Mesendoderm (in vitro differentiated cells): ENCODE measurements at regions not wholly inside any gene's neighbourhood (a gene's known extent, or its start where the extent isn't known, plus 50 kb on each side); places are given as distances from the start of the nearest gene placed in this dataset.
A peak's percentile ranks its signal among the peaks of the same experiment; 100 is the strongest.

Experiments used
- DNase-seq: peaks from one replicate; pipeline ENCODE4 v3.0.0; 2013
- H2AK5ac ChIP-seq: 2 replicates; pipeline ENCODE4 v1.6.1; 2013; ENCODE audit warnings: low read length, inconsistent platforms
- H2BK120ac ChIP-seq: 2 replicates; pipeline ENCODE4 v1.6.1; 2013; ENCODE audit warnings: low read depth, mild to moderate bottlenecking, low read length, moderate library complexity, mixed read lengths
- H2BK15ac ChIP-seq: replicated peaks from 2 replicates; pipeline ENCODE4 v1.6.1; 2013; ENCODE audit warnings: low read depth, mild to moderate bottlenecking, moderate library complexity
- H2BK5ac ChIP-seq: 2 replicates; pipeline ENCODE4 v1.6.1; 2013; ENCODE audit warnings: low read length, inconsistent platforms
- H3K18ac ChIP-seq: 2 replicates; pipeline ENCODE4 v1.6.1; 2013; ENCODE audit warnings: mild to moderate bottlenecking, low read length, mixed read lengths
- H3K23ac ChIP-seq: one replicate; pipeline ENCODE4 v1.6.1; 2013; ENCODE audit warnings: low read length
- H3K27ac ChIP-seq: 2 replicates; pipeline ENCODE4 v1.5.1; 2013; ENCODE audit warnings: low read depth, mild to moderate bottlenecking, inconsistent platforms, low read length, moderate library complexity
- H3K27me3 ChIP-seq: 2 replicates; pipeline ENCODE4 v1.6.1; 2013; ENCODE audit warnings: low read length, control low read depth, mild to moderate bottlenecking, inconsistent platforms; ENCODE audit not compliant: insufficient read depth, poor library complexity
- H3K36me3 ChIP-seq: 2 replicates; pipeline ENCODE4 v1.6.1; 2013; ENCODE audit warnings: low read length, inconsistent platforms; ENCODE audit not compliant: control insufficient read depth, insufficient read depth
- H3K4ac ChIP-seq: one replicate; pipeline ENCODE4 v1.6.1; 2013; ENCODE audit warnings: low read depth, mild to moderate bottlenecking, low read length, moderate library complexity
- H3K4me1 ChIP-seq: 2 replicates; pipeline ENCODE4 v1.6.1; 2013; ENCODE audit warnings: low read depth, low read length, inconsistent platforms; ENCODE audit not compliant: control insufficient read depth
- H3K4me2 ChIP-seq: 2 replicates; pipeline ENCODE4 v1.6.1; 2013; ENCODE audit warnings: low read length
- H3K4me3 ChIP-seq: 2 replicates; pipeline ENCODE4 v1.5.1; 2013; ENCODE audit warnings: mild to moderate bottlenecking, low read length
- H3K56ac ChIP-seq: one replicate; pipeline ENCODE4 v1.6.1; 2013; ENCODE audit warnings: low read length
- H3K79me1 ChIP-seq: 2 replicates; pipeline ENCODE4 v1.6.1; 2013; ENCODE audit warnings: low read length, inconsistent platforms
- H3K79me2 ChIP-seq: 2 replicates; pipeline ENCODE4 v1.6.1; 2013; ENCODE audit warnings: mild to moderate bottlenecking, low read length; ENCODE audit not compliant: control insufficient read depth, insufficient read depth
- H3K9ac ChIP-seq: 2 replicates; pipeline ENCODE4 v1.6.1; 2013; ENCODE audit warnings: low read length, inconsistent platforms
- H4K5ac ChIP-seq: one replicate; pipeline ENCODE4 v1.6.1; 2013; ENCODE audit warnings: low read length
- H4K8ac ChIP-seq: one replicate; pipeline ENCODE4 v1.6.1; 2013; ENCODE audit warnings: low read depth, mild to moderate bottlenecking, control low read depth, low read length, moderate library complexity
- WGBS: extraction: QIAGEN DNeasy Blood & Tissue Kit; methylation state at CpG from one replicate; pipeline ENCODE4 v1.1.7; 2013; ENCODE audit warnings: low lambda C conversion rate, missing lambda C conversion rate; ENCODE audit not compliant: insufficient coverage; ENCODE audit errors: extremely low coverage; 5-methylcytosine and 5-hydroxymethylcytosine counted together

- Histone ChIP-seq H3K36me3 (no peaks in the 10 kb centered on the region), H4K8ac (no peak overlapping the region), H3K4me1 (no peaks in the 10 kb centered on the region), H2BK5ac (no peak overlapping the region), H4K5ac (peak overlapping the region; percentile 13), H2BK120ac (no peak overlapping the region), H3K79me1 (no peaks in the 10 kb centered on the region), H2BK15ac (no peak overlapping the region), H3K79me2 (no peaks in the 10 kb centered on the region), H3K27ac (no peak overlapping the region), H3K23ac (no peak overlapping the region), H3K4me2 (no peak overlapping the region), H3K4ac (no peak overlapping the region), H3K18ac (no peak overlapping the region), H2AK5ac (no peak overlapping the region), H3K56ac (no peak overlapping the region), H3K4me3 (no peak overlapping the region), H3K9ac (no peak overlapping the region), H3K27me3 (no peaks in the 10 kb centered on the region)
- no CpG with 5 or more reads among the region's 4 CpGs for WGBS
- DNase-seq, result no peak
Measured at GRCh38 chr6:126897758-126898157, 220.7 kb upstream of the RSPO3 start.

GRCh38 chr6:126904176-126904575 is 214.3 kb upstream of the RSPO3 start:
- Histone ChIP-seq H3K4me1 (peaks cover 2% of the 10 kb centered on the region), H3K36me3 (no peaks in the 10 kb centered on the region), H3K27me3 (no peaks in the 10 kb centered on the region), H3K4me3 (no peak overlapping the region), H4K5ac (no peak overlapping the region), H3K4me2 (no peak overlapping the region), H2BK5ac (no peak overlapping the region), H2BK120ac (no peak overlapping the region), H3K79me1 (no peaks in the 10 kb centered on the region), H3K4ac (no peak overlapping the region), H2AK5ac (peak overlapping the region; percentile 3), H3K9ac (no peak overlapping the region), H3K56ac (no peak overlapping the region), H2BK15ac (no peak overlapping the region), H3K18ac (no peak overlapping the region), H3K23ac (no peak overlapping the region), H3K79me2 (no peaks in the 10 kb centered on the region), H4K8ac (no peak overlapping the region), H3K27ac (no peak overlapping the region)
- no CpG with 5 or more reads among the region's 1 CpG for WGBS
- DNase-seq, result no peak

- Histone ChIP-seq H3K36me3 (no peaks in the 10 kb centered on the region), H4K5ac (no peak overlapping the region), H3K9ac (no peak overlapping the region), H3K27me3 (no peaks in the 10 kb centered on the region), H3K4me3 (no peak overlapping the region), H3K79me1 (no peaks in the 10 kb centered on the region), H3K18ac (no peak overlapping the region), H2AK5ac (no peak overlapping the region), H3K79me2 (no peaks in the 10 kb centered on the region), H2BK5ac (no peak overlapping the region), H3K23ac (no peak overlapping the region), H4K8ac (no peak overlapping the region), H3K27ac (no peak overlapping the region), H2BK120ac (no peak overlapping the region), H3K56ac (no peak overlapping the region), H3K4ac (no peak overlapping the region), H3K4me1 (peaks cover 2% of the 10 kb centered on the region), H3K4me2 (no peak overlapping the region), H2BK15ac (no peak overlapping the region)
- no CpG with 5 or more reads among the region's 4 CpGs for WGBS
- DNase-seq, result no peak
Measured at GRCh38 chr6:126905917-126906316, 212.6 kb upstream of the RSPO3 start.

GRCh38 chr6:126907312-126907711 is 211.2 kb upstream of the RSPO3 start:
- no peak overlapping the region for H3K4me2 ChIP-seq
- no peak overlapping the region for H2BK120ac ChIP-seq
- peaks cover 2% of the 10 kb centered on the region for H3K4me1 ChIP-seq
- no peak overlapping the region for H3K56ac ChIP-seq
- no peak overlapping the region for H3K4ac ChIP-seq
- no peaks in the 10 kb centered on the region for H3K79me1 ChIP-seq
- no peaks in the 10 kb centered on the region for H3K79me2 ChIP-seq
- no peak overlapping the region for H4K8ac ChIP-seq
- no peak overlapping the region for H3K4me3 ChIP-seq
- no peak overlapping the region for H3K9ac ChIP-seq
- no peak overlapping the region for H4K5ac ChIP-seq
- DNase-seq, result no peak
- H3K18ac ChIP-seq, result no peak overlapping the region
- no peaks in the 10 kb centered on the region for H3K27me3 ChIP-seq
- WGBS, result no CpG with 5 or more reads among the region's 1 CpG
- H3K36me3 ChIP-seq, result no peaks in the 10 kb centered on the region
- no peak overlapping the region for H3K23ac ChIP-seq
- no peak overlapping the region for H2BK5ac ChIP-seq
- no peak overlapping the region for H2AK5ac ChIP-seq
- no peak overlapping the region for H3K27ac ChIP-seq
- no peak overlapping the region for H2BK15ac ChIP-seq

- Histone ChIP-seq H3K4me3 (no peak overlapping the region), H3K79me2 (no peaks in the 10 kb centered on the region), H2BK15ac (no peak overlapping the region), H4K8ac (no peak overlapping the region), H3K36me3 (no peaks in the 10 kb centered on the region), H3K79me1 (no peaks in the 10 kb centered on the region), H4K5ac (no peak overlapping the region), H2AK5ac (no peak overlapping the region), H2BK5ac (no peak overlapping the region), H3K27ac (no peak overlapping the region), H3K27me3 (no peaks in the 10 kb centered on the region), H3K9ac (no peak overlapping the region), H3K23ac (no peak overlapping the region), H3K4me2 (no peak overlapping the region), H3K18ac (no peak overlapping the region), H3K56ac (no peak overlapping the region), H3K4ac (no peak overlapping the region), H3K4me1 (peaks cover 2% of the 10 kb centered on the region), H2BK120ac (no peak overlapping the region)
- no CpG with 5 or more reads among the region's 5 CpGs for WGBS
- no peak for DNase-seq
Measured at GRCh38 chr6:126907996-126908395, 210.5 kb upstream of the RSPO3 start.

GRCh38 chr6:126909493-126909892 is 209.0 kb upstream of the RSPO3 start:
- Histone ChIP-seq H4K5ac (no peak overlapping the region), H3K27me3 (no peaks in the 10 kb centered on the region), H3K79me2 (no peaks in the 10 kb centered on the region), H3K9ac (no peak overlapping the region), H3K4me2 (no peak overlapping the region), H2AK5ac (no peak overlapping the region), H3K36me3 (no peaks in the 10 kb centered on the region), H3K18ac (no peak overlapping the region), H3K79me1 (no peaks in the 10 kb centered on the region), H2BK120ac (no peak overlapping the region), H3K23ac (no peak overlapping the region), H4K8ac (no peak overlapping the region), H3K56ac (no peak overlapping the region), H2BK15ac (no peak overlapping the region), H2BK5ac (no peak overlapping the region), H3K4ac (no peak overlapping the region), H3K4me3 (no peak overlapping the region), H3K27ac (no peak overlapping the region), H3K4me1 (peaks cover 2% of the 10 kb centered on the region)
- WGBS, result no CpG with 5 or more reads among the region's 3 CpGs
- peak; percentile 70 for DNase-seq
